ENCODE measurements at regions not wholly inside any gene's neighbourhood (a gene's known extent, or its start where the extent isn't known, plus 50 kb on each side); places are given as distances from the start of the nearest gene placed in this dataset.
A peak's percentile ranks its signal among the peaks of the same experiment; 100 is the strongest.

- Histone ChIP-seq H2BK15ac (ENCODE audit: low read length) (no peak overlapping the region), H3K27ac (replicated peaks; ENCODE audit: low read length) (no peak overlapping the region), H2AK5ac (ENCODE audit: low read depth, low read length) (peak overlapping the region; percentile 89), H4K8ac (ENCODE audit: low read depth, low read length) (no peak overlapping the region), H3K4me3 (ENCODE audit: low read length in 2 of 2) (no peak overlapping the region), H2BK5ac (ENCODE audit: low read length) (peak overlapping the region; percentile 13), H3K36me3 (replicated peaks in 1 of 2; ENCODE audit: control insufficient read depth in 2 of 2, insufficient read depth in 2 of 2, low read length in 2 of 2) (no peaks in the 10 kb centered on the region), H3K79me1 (ENCODE audit: low read depth, low read length) (peaks cover 2% of the 10 kb centered on the region), H2BK12ac (ENCODE audit: low read length) (peak overlapping the region; percentile 58), H3K27me3 (ENCODE audit: control insufficient read depth in 3 of 3, insufficient read depth in 3 of 3, low read depth in 1 of 3, low read length in 3 of 3) (peaks cover 0 to 3% (median 0%) of the 10 kb centered on the region in 3 experiments), H3K14ac (ENCODE audit: low read length) (peak overlapping the region; percentile 71), H3K4me1 (ENCODE audit: control insufficient read depth in 2 of 2, insufficient read depth in 1 of 2, low read depth in 1 of 2, low read length in 2 of 2) (peaks cover 2 to 3% of the 10 kb centered on the region in 2 donors), H3K18ac (ENCODE audit: low read length) (peak overlapping the region; percentile 71), H3K23ac (ENCODE audit: low read depth, low read length, poor library complexity) (no peak overlapping the region), H2BK120ac (ENCODE audit: low read depth, low read length) (no peak overlapping the region), H3K9ac (ENCODE audit: low read depth, low read length, poor library complexity) (no peak overlapping the region), H3K9me3 (replicated peaks in 1 of 2; ENCODE audit: control insufficient read depth in 2 of 2, insufficient read depth in 1 of 2, low read depth in 1 of 2, low read length in 2 of 2) (peaks cover 0 to 3% of the 10 kb centered on the region in 2 donors), H3K4ac (ENCODE audit: low read length) (no peak overlapping the region), H2AFZ (ENCODE audit: low read length) (no peak overlapping the region), H3K4me2 (ENCODE audit: insufficient read depth, low read length, poor library complexity, severe bottlenecking) (no peak overlapping the region), H4K91ac (ENCODE audit: low read depth, low read length, poor library complexity) (no peak overlapping the region)
- WGBS, 2 donors (ENCODE audit: extremely low coverage in 2 of 2, insufficient read length in 2 of 2, insufficient replicate concordance in 1 of 2): no CpG with 5 or more reads among the region's 38 CpGs
- no peak for DNase-seq (ENCODE audit: low spot score)
Measured at GRCh38 chr10:133014416-133015210, 72.2 kb upstream of the CFAP46 start.

GRCh38 chr10:133013463-133013862 is 71.1 kb upstream of the CFAP46 start:
- H4K91ac ChIP-seq (ENCODE audit: low read depth, low read length, poor library complexity): no peak overlapping the region
- H2BK120ac ChIP-seq (ENCODE audit: low read depth, low read length): no peak overlapping the region
- peak overlapping the region; percentile 23 for H4K8ac ChIP-seq (ENCODE audit: low read depth, low read length)
- H3K4me3 ChIP-seq (ENCODE audit: low read length in 2 of 2): no peak overlapping the region
- no peak overlapping the region for H3K9ac ChIP-seq (ENCODE audit: low read depth, low read length, poor library complexity)
- no peaks in the 10 kb centered on the region for H3K36me3 ChIP-seq (replicated peaks in 1 of 2; ENCODE audit: control insufficient read depth in 2 of 2, insufficient read depth in 2 of 2, low read length in 2 of 2)
- no peak overlapping the region for H2BK15ac ChIP-seq (ENCODE audit: low read length)
- H3K4ac ChIP-seq (ENCODE audit: low read length): no peak overlapping the region
- H3K4me1 ChIP-seq (ENCODE audit: control insufficient read depth in 2 of 2, insufficient read depth in 1 of 2, low read depth in 1 of 2, low read length in 2 of 2): peaks cover 3 to 9% of the 10 kb centered on the region in 2 donors
- H3K18ac ChIP-seq (ENCODE audit: low read length): no peak overlapping the region
- peaks cover 2% of the 10 kb centered on the region for H3K79me1 ChIP-seq (ENCODE audit: low read depth, low read length)
- WGBS, 2 donors (ENCODE audit: extremely low coverage in 2 of 2, insufficient read length in 2 of 2, insufficient replicate concordance in 1 of 2): no CpG with 5 or more reads among the region's 18 CpGs
- no peak overlapping the region for H3K14ac ChIP-seq (ENCODE audit: low read length)
- no peak overlapping the region for H3K27ac ChIP-seq (replicated peaks; ENCODE audit: low read length)
- H3K4me2 ChIP-seq (ENCODE audit: insufficient read depth, low read length, poor library complexity, severe bottlenecking): no peak overlapping the region
- H2BK12ac ChIP-seq (ENCODE audit: low read length): no peak overlapping the region
- H2BK5ac ChIP-seq (ENCODE audit: low read length): no peak overlapping the region
- peak overlapping the region; percentile 89 for H2AK5ac ChIP-seq (ENCODE audit: low read depth, low read length)
- peaks cover 0 to 12% (median 0%) of the 10 kb centered on the region in 3 experiments for H3K27me3 ChIP-seq (ENCODE audit: control insufficient read depth in 3 of 3, insufficient read depth in 3 of 3, low read depth in 1 of 3, low read length in 3 of 3)
- peaks cover 0 to 3% of the 10 kb centered on the region in 2 donors for H3K9me3 ChIP-seq (replicated peaks in 1 of 2; ENCODE audit: control insufficient read depth in 2 of 2, insufficient read depth in 1 of 2, low read depth in 1 of 2, low read length in 2 of 2)
- peak overlapping the region; percentile 55 for H3K23ac ChIP-seq (ENCODE audit: low read depth, low read length, poor library complexity)
- no peak for DNase-seq (ENCODE audit: low spot score)
- H2AFZ ChIP-seq (ENCODE audit: low read length): no peak overlapping the region

- no peak overlapping the region for H2BK5ac ChIP-seq (ENCODE audit: low read length)
- H3K23ac ChIP-seq (ENCODE audit: low read depth, low read length, poor library complexity): no peak overlapping the region
- DNase-seq (ENCODE audit: low spot score): no peak
- peak overlapping the region; percentile 6 for H4K8ac ChIP-seq (ENCODE audit: low read depth, low read length)
- H3K27ac ChIP-seq (replicated peaks; ENCODE audit: low read length): no peak overlapping the region
- peak overlapping the region; percentile 22 for H2BK12ac ChIP-seq (ENCODE audit: low read length)
- H3K9me3 ChIP-seq (replicated peaks in 1 of 2; ENCODE audit: control insufficient read depth in 2 of 2, insufficient read depth in 1 of 2, low read depth in 1 of 2, low read length in 2 of 2): peaks cover 0 to 3% of the 10 kb centered on the region in 2 donors
- no peak overlapping the region for H2BK120ac ChIP-seq (ENCODE audit: low read depth, low read length)
- H3K4me2 ChIP-seq (ENCODE audit: insufficient read depth, low read length, poor library complexity, severe bottlenecking): no peak overlapping the region
- peak overlapping the region; percentile 88 for H2AK5ac ChIP-seq (ENCODE audit: low read depth, low read length)
- H3K4me1 ChIP-seq (ENCODE audit: control insufficient read depth in 2 of 2, insufficient read depth in 1 of 2, low read depth in 1 of 2, low read length in 2 of 2): peaks cover 3 to 9% of the 10 kb centered on the region in 2 donors
- peak overlapping the region; percentile 31 for H3K14ac ChIP-seq (ENCODE audit: low read length)
- H3K79me1 ChIP-seq (ENCODE audit: low read depth, low read length): peaks cover 2% of the 10 kb centered on the region
- no peak overlapping the region for H2AFZ ChIP-seq (ENCODE audit: low read length)
- H3K4ac ChIP-seq (ENCODE audit: low read length): no peak overlapping the region
- H3K9ac ChIP-seq (ENCODE audit: low read depth, low read length, poor library complexity): peak overlapping the region; percentile 44
- no CpG with 5 or more reads among the region's 58 CpGs for WGBS, 2 donors (ENCODE audit: extremely low coverage in 2 of 2, insufficient read length in 2 of 2, insufficient replicate concordance in 1 of 2)
- no peak overlapping the region for H4K91ac ChIP-seq (ENCODE audit: low read depth, low read length, poor library complexity)
- H3K18ac ChIP-seq (ENCODE audit: low read length): peak overlapping the region; percentile 85
- H3K36me3 ChIP-seq (replicated peaks in 1 of 2; ENCODE audit: control insufficient read depth in 2 of 2, insufficient read depth in 2 of 2, low read length in 2 of 2): no peaks in the 10 kb centered on the region
- no peak overlapping the region for H3K4me3 ChIP-seq (ENCODE audit: low read length in 2 of 2)
- peaks cover 0 to 12% (median 0%) of the 10 kb centered on the region in 3 experiments for H3K27me3 ChIP-seq (ENCODE audit: control insufficient read depth in 3 of 3, insufficient read depth in 3 of 3, low read depth in 1 of 3, low read length in 3 of 3)
- no peak overlapping the region for H2BK15ac ChIP-seq (ENCODE audit: low read length)
Measured at GRCh38 chr10:133012573-133013359, 70.4 kb upstream of the CFAP46 start.

GRCh38 chr10:133011882-133012281 is 69.5 kb upstream of the CFAP46 start:
- no peak overlapping the region for H3K4me2 ChIP-seq (ENCODE audit: insufficient read depth, low read length, poor library complexity, severe bottlenecking)
- H2BK15ac ChIP-seq (ENCODE audit: low read length): peak overlapping the region; percentile 88
- no peak overlapping the region for H4K8ac ChIP-seq (ENCODE audit: low read depth, low read length)
- H3K9me3 ChIP-seq (replicated peaks in 1 of 2; ENCODE audit: control insufficient read depth in 2 of 2, insufficient read depth in 1 of 2, low read depth in 1 of 2, low read length in 2 of 2): peaks cover 0 to 3% of the 10 kb centered on the region in 2 donors
- no peaks in the 10 kb centered on the region for H3K36me3 ChIP-seq (replicated peaks in 1 of 2; ENCODE audit: control insufficient read depth in 2 of 2, insufficient read depth in 2 of 2, low read length in 2 of 2)
- H3K27ac ChIP-seq (replicated peaks; ENCODE audit: low read length): no peak overlapping the region
- no peak overlapping the region for H2BK5ac ChIP-seq (ENCODE audit: low read length)
- H2AK5ac ChIP-seq (ENCODE audit: low read depth, low read length): peak overlapping the region; percentile 78
- DNase-seq (ENCODE audit: low spot score): no peak
- no peak overlapping the region for H2AFZ ChIP-seq (ENCODE audit: low read length)
- H3K4me1 ChIP-seq (ENCODE audit: control insufficient read depth in 2 of 2, insufficient read depth in 1 of 2, low read depth in 1 of 2, low read length in 2 of 2): peaks cover 3 to 9% of the 10 kb centered on the region in 2 donors
- H2BK120ac ChIP-seq (ENCODE audit: low read depth, low read length): no peak overlapping the region
- H3K18ac ChIP-seq (ENCODE audit: low read length): no peak overlapping the region
- H4K91ac ChIP-seq (ENCODE audit: low read depth, low read length, poor library complexity): no peak overlapping the region
- no peak overlapping the region for H3K4me3 ChIP-seq (ENCODE audit: low read length in 2 of 2)
- peaks cover 2% of the 10 kb centered on the region for H3K79me1 ChIP-seq (ENCODE audit: low read depth, low read length)
- peak overlapping the region; percentile 79 for H3K9ac ChIP-seq (ENCODE audit: low read depth, low read length, poor library complexity)
- H3K27me3 ChIP-seq (ENCODE audit: control insufficient read depth in 3 of 3, insufficient read depth in 3 of 3, low read depth in 1 of 3, low read length in 3 of 3): peaks cover 0 to 12% (median 0%) of the 10 kb centered on the region in 3 experiments
- peak overlapping the region; percentile 35 for H3K23ac ChIP-seq (ENCODE audit: low read depth, low read length, poor library complexity)
- no CpG with 5 or more reads among the region's 10 CpGs for WGBS, 2 donors (ENCODE audit: extremely low coverage in 2 of 2, insufficient read length in 2 of 2, insufficient replicate concordance in 1 of 2)
- H3K4ac ChIP-seq (ENCODE audit: low read length): peak overlapping the region; percentile 37
- H3K14ac ChIP-seq (ENCODE audit: low read length): no peak overlapping the region
- peak overlapping the region; percentile 30 for H2BK12ac ChIP-seq (ENCODE audit: low read length)

All from neuronal stem cell (in vitro differentiated cells).